Liver (tissue), 8 donors: ENCODE measurements at regions not wholly inside any gene's neighbourhood (a gene's known extent, or its start where the extent isn't known, plus 50 kb on each side); places are given as distances from the start of the nearest gene placed in this dataset.

ENCODE experiments used
- DNase-seq: peaks from one replicate; pipeline ENCODE4 v3.0.0-alpha.2; 2017; ENCODE audit warnings: low spot score
- H3K27ac ChIP-seq, 2 donors: one replicate each; pipeline ENCODE4 v1.7.0; 2013; ENCODE audit warnings: inconsistent platforms in 2 of 2, low read length in 2 of 2, control low read depth in 1 of 2, low read depth in 1 of 2, mild to moderate bottlenecking in 1 of 2
- H3K27me3 ChIP-seq, 4 donors: one replicate each; pipeline versions ENCODE4 v1.6.1 to v1.7.0; 2013; ENCODE audit warnings: low read length in 3 of 4, inconsistent platforms in 1 of 4, mild to moderate bottlenecking in 1 of 4, moderate library complexity in 1 of 4; ENCODE audit not compliant: control insufficient read depth in 4 of 4, insufficient read depth in 4 of 4
- H3K36me3 ChIP-seq, 4 donors: one replicate each; pipeline versions ENCODE4 v1.6.1 to v1.7.0; 2013; ENCODE audit warnings: low read length in 3 of 4, mild to moderate bottlenecking in 3 of 4, low read depth in 1 of 4, moderate library complexity in 1 of 4; ENCODE audit not compliant: control insufficient read depth in 4 of 4, insufficient read depth in 3 of 4
- H3K4me1 ChIP-seq, 4 donors: one replicate each; pipeline versions ENCODE4 v1.6.1 to v1.7.0; 2013; ENCODE audit warnings: low read length in 3 of 4, mild to moderate bottlenecking in 3 of 4, moderate library complexity in 1 of 4; ENCODE audit not compliant: control insufficient read depth in 4 of 4, insufficient read depth in 4 of 4
- H3K4me3 ChIP-seq, 3 donors: one replicate each; pipeline versions ENCODE4 v1.6.1 to v1.7.0; 2013; ENCODE audit warnings: low read length in 3 of 3, control low read depth in 1 of 3, low read depth in 1 of 3, mild to moderate bottlenecking in 1 of 3
- H3K9ac ChIP-seq, 2 donors: one replicate each; pipeline ENCODE4 v1.7.0; 2013; ENCODE audit warnings: low read length in 2 of 2, mild to moderate bottlenecking in 2 of 2, moderate library complexity in 2 of 2, control low read depth in 1 of 2, low read depth in 1 of 2
- H3K9me3 ChIP-seq, 4 donors: one replicate each; pipeline versions ENCODE4 v1.6.1 to v1.7.0; 2013; ENCODE audit warnings: low read length in 3 of 4; ENCODE audit not compliant: control insufficient read depth in 4 of 4
- ATF3 ChIP-seq: IDR thresholded peaks from 2 replicates; pipeline ENCODE4 v1.6.1; 2016; ENCODE audit warnings: antibody characterized with exemption
- CTCF ChIP-seq: fragments of 150-350 bp; IDR thresholded peaks from 2 replicates; pipeline ENCODE4 v1.5.1; 2017; ENCODE audit warnings: improper control_type of control experiment, low read depth, low read length; ENCODE audit not compliant: missing input control
- EGR1 ChIP-seq, 2 donors: IDR thresholded peaks; 2 replicates each; pipeline ENCODE4 v1.6.1; 2016 to 2018; ENCODE audit warnings: antibody characterized with exemption in 2 of 2, low read depth in 2 of 2
- FOXA1 ChIP-seq: IDR thresholded peaks from 2 replicates; pipeline ENCODE4 v1.6.1; 2016; ENCODE audit warnings: antibody characterized with exemption
- FOXA2 ChIP-seq: IDR thresholded peaks from 2 replicates; pipeline ENCODE4 v1.6.1; 2016; ENCODE audit warnings: antibody characterized with exemption
- HNF4A ChIP-seq, 2 donors: conservative IDR thresholded peaks; 2 replicates each; pipeline ENCODE4 v1.6.1; 2016; ENCODE audit warnings: antibody characterized with exemption in 2 of 2, mild to moderate bottlenecking in 2 of 2
- HNF4G ChIP-seq: IDR thresholded peaks from 2 replicates; pipeline ENCODE4 v1.6.1; 2016; ENCODE audit warnings: antibody characterized with exemption
- JUND ChIP-seq, 2 donors: IDR thresholded peaks; 2 replicates each; pipeline ENCODE4 v1.6.1; 2016; ENCODE audit warnings: antibody characterized with exemption in 2 of 2
- MAX ChIP-seq: IDR thresholded peaks from 2 replicates; pipeline ENCODE4 v1.6.1; 2016; ENCODE audit warnings: antibody characterized with exemption
- NR2F2 ChIP-seq: IDR thresholded peaks from 2 replicates; pipeline ENCODE4 v1.6.1; 2016; ENCODE audit warnings: antibody characterized with exemption
- RAD21 ChIP-seq, 2 donors: IDR thresholded peaks; 2 replicates each; pipeline ENCODE4 v1.6.1; 2016; ENCODE audit warnings: antibody characterized with exemption in 2 of 2, mild to moderate bottlenecking in 2 of 2
- RXRA ChIP-seq, 2 donors: IDR thresholded peaks; 2 replicates each; pipeline ENCODE4 v1.6.1; 2017 to 2018; ENCODE audit warnings: antibody characterized with exemption in 2 of 2, mild to moderate bottlenecking in 1 of 2
- SP1 ChIP-seq: IDR thresholded peaks from 2 replicates; pipeline ENCODE4 v1.6.1; 2018; ENCODE audit warnings: antibody characterized with exemption, mild to moderate bottlenecking
- TAF1 ChIP-seq: conservative IDR thresholded peaks from 2 replicates; pipeline ENCODE4 v1.6.1; 2016; ENCODE audit warnings: antibody characterized with exemption, mild to moderate bottlenecking
- YY1 ChIP-seq: IDR thresholded peaks from 2 replicates; pipeline ENCODE4 v1.6.1; 2016; ENCODE audit warnings: antibody characterized with exemption, mild to moderate bottlenecking
- WGBS: extraction: QIAGEN DNeasy Blood & Tissue Kit; methylation state at CpG from one replicate; pipeline ENCODE4 v1.1.7; 2013; 5-methylcytosine and 5-hydroxymethylcytosine counted together
- TF ChIP-seq, protein P1 (sequence below): IDR thresholded peaks from 2 replicates; pipeline ENCODE4 v1.6.1; 2016; ENCODE audit warnings: antibody characterized with exemption, mild to moderate bottlenecking
- TF ChIP-seq, protein P2 (sequence below): IDR thresholded peaks from 2 replicates; pipeline ENCODE4 v1.6.1; 2016; ENCODE audit warnings: antibody characterized with exemption
- donor health status: healthy.
- donor health status: healthy.
- donor health status: healthy.
- donor health status: healthy.
- donor health status: healthy.

DNA sequence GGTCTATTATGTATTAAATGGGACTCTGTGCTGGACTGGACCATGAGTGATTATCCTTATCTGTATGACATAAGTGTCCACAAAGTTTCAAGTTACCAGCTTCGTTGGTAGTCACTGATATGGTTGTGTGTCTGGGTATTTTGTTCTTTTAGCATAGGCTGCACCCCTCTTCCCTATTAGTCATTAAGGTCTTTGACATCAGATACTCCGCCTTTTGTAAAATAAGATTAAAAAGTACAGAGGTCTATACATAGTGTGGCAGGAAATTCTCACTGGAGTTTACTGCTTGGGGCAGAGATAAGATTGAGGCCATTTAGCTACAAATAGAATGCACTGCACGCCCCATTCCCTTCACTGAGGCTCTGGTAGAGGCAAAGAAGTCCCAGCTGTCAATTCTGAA is 99.4 kb downstream of the TMEM215 start:
- H3K27me3 ChIP-seq, result no peaks in the 10 kb centered on the region
- no peak for DNase-seq
- H3K4me1 ChIP-seq, result no peaks in the 10 kb centered on the region
- no peak for TF ChIP-seq RAD21 (IDR thresholded peaks at IDR 0.05)
- TF ChIP-seq FOXA1, result no peak
- TF ChIP-seq, protein P1, sequence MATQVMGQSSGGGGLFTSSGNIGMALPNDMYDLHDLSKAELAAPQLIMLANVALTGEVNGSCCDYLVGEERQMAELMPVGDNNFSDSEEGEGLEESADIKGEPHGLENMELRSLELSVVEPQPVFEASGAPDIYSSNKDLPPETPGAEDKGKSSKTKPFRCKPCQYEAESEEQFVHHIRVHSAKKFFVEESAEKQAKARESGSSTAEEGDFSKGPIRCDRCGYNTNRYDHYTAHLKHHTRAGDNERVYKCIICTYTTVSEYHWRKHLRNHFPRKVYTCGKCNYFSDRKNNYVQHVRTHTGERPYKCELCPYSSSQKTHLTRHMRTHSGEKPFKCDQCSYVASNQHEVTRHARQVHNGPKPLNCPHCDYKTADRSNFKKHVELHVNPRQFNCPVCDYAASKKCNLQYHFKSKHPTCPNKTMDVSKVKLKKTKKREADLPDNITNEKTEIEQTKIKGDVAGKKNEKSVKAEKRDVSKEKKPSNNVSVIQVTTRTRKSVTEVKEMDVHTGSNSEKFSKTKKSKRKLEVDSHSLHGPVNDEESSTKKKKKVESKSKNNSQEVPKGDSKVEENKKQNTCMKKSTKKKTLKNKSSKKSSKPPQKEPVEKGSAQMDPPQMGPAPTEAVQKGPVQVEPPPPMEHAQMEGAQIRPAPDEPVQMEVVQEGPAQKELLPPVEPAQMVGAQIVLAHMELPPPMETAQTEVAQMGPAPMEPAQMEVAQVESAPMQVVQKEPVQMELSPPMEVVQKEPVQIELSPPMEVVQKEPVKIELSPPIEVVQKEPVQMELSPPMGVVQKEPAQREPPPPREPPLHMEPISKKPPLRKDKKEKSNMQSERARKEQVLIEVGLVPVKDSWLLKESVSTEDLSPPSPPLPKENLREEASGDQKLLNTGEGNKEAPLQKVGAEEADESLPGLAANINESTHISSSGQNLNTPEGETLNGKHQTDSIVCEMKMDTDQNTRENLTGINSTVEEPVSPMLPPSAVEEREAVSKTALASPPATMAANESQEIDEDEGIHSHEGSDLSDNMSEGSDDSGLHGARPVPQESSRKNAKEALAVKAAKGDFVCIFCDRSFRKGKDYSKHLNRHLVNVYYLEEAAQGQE, result no peak
- TF ChIP-seq HNF4A (conservative IDR thresholded peaks at IDR 0.05), result no peak
- no peak for TF ChIP-seq JUND (IDR thresholded peaks at IDR 0.05)
- TF ChIP-seq SP1, result no peak
- TF ChIP-seq FOXA2, result no peak
- TF ChIP-seq RXRA (IDR thresholded peaks at IDR 0.05), result no peak
- no peak for TF ChIP-seq EGR1 (IDR thresholded peaks at IDR 0.05; ENCODE audit: low read depth in 2 of 2)
- no peak for TF ChIP-seq NR2F2
- TF ChIP-seq MAX, result no peak
- no peak for TF ChIP-seq ATF3
- TF ChIP-seq, protein P2, sequence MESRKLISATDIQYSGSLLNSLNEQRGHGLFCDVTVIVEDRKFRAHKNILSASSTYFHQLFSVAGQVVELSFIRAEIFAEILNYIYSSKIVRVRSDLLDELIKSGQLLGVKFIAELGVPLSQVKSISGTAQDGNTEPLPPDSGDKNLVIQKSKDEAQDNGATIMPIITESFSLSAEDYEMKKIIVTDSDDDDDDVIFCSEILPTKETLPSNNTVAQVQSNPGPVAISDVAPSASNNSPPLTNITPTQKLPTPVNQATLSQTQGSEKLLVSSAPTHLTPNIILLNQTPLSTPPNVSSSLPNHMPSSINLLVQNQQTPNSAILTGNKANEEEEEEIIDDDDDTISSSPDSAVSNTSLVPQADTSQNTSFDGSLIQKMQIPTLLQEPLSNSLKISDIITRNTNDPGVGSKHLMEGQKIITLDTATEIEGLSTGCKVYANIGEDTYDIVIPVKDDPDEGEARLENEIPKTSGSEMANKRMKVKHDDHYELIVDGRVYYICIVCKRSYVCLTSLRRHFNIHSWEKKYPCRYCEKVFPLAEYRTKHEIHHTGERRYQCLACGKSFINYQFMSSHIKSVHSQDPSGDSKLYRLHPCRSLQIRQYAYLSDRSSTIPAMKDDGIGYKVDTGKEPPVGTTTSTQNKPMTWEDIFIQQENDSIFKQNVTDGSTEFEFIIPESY, result no peak
- TF ChIP-seq TAF1, result no peak
- TF ChIP-seq YY1, result no peak
- no peak for TF ChIP-seq HNF4G
- 9% methylated on average over 3 of the region's 3 CpGs for WGBS
- H3K4me3 ChIP-seq, result no peak overlapping the region
- no peaks in the 10 kb centered on the region for H3K36me3 ChIP-seq
- H3K9ac ChIP-seq, result no peak overlapping the region
- no peaks in the 10 kb centered on the region for H3K9me3 ChIP-seq
- H3K27ac ChIP-seq, result no peak overlapping the region

- no peak overlapping the region for H3K9ac ChIP-seq
- no peaks in the 10 kb centered on the region for H3K27me3 ChIP-seq
- 39% methylated on average over 1 of the region's 1 CpG for WGBS
- H3K4me1 ChIP-seq, result no peaks in the 10 kb centered on the region
- H3K9me3 ChIP-seq, result no peaks in the 10 kb centered on the region
- no peak overlapping the region for H3K27ac ChIP-seq
- no peak for DNase-seq
- no peaks in the 10 kb centered on the region for H3K36me3 ChIP-seq
- no peak overlapping the region for H3K4me3 ChIP-seq
- TF ChIP-seq CTCF, result no peak
- TF ChIP-seq ATF3, result no peak
- TF ChIP-seq, protein P2, result no peak
- TF ChIP-seq HNF4G, result no peak
- TF ChIP-seq JUND (IDR thresholded peaks at IDR 0.05), result no peak
- TF ChIP-seq MAX, result no peak
- no peak for TF ChIP-seq TAF1
- TF ChIP-seq NR2F2, result no peak
- no peak for TF ChIP-seq YY1
- no peak for TF ChIP-seq FOXA1
- TF ChIP-seq, protein P1, result no peak
- no peak for TF ChIP-seq EGR1 (IDR thresholded peaks at IDR 0.05; ENCODE audit: low read depth in 2 of 2)
- TF ChIP-seq FOXA2, result no peak
- no peak for TF ChIP-seq RAD21 (IDR thresholded peaks at IDR 0.05)
Observed at GRCh38 chr9:32884482-32884881, 101.1 kb downstream of the TMEM215 start.
